ENCODE measurements at regions not wholly inside any gene's neighbourhood (a gene's known extent, or its start where the extent isn't known, plus 50 kb on each side); places are given as distances from the start of the nearest gene placed in this dataset.
"Not testable (repeated sequence)": the region's sequence is repeated elsewhere in the genome, so short reads cannot be mapped to it uniquely, and the experiment has no call there.

GRCh38 chr3:96671861-96672595 lies 142.4 kb upstream of the EPHA6 start:
- not testable (repeated sequence) for H3K27ac Mint-ChIP-seq, H3K27me3 Mint-ChIP-seq, H3K4me1 Mint-ChIP-seq, H3K36me3 Mint-ChIP-seq, H3K4me3 Mint-ChIP-seq, H3K9me3 Mint-ChIP-seq

GRCh38 chr3:96677156-96677555 lies 137.2 kb upstream of the EPHA6 start:
- H3K4me3 Mint-ChIP-seq = no peak overlapping the region
- no peaks in the 10 kb centered on the region for H3K27me3 Mint-ChIP-seq

GRCh38 chr3:96678325-96678724 lies 136.1 kb upstream of the EPHA6 start:
- Mint-ChIP-seq H3K4me3 (no peak overlapping the region), H3K9me3 (peaks cover 4 to 15% (median 14%) of the 10 kb centered on the region in 3 donors), H3K4me1 (no peaks in the 10 kb centered on the region), H3K27me3 (no peaks in the 10 kb centered on the region), H3K27ac (no peak overlapping the region), H3K36me3 (no peaks in the 10 kb centered on the region)

More at GRCh38 chr3:96677156-96677555, 137.2 kb upstream of the EPHA6 start:
- Mint-ChIP-seq H3K4me1 (no peaks in the 10 kb centered on the region), H3K36me3 (no peaks in the 10 kb centered on the region), H3K9me3 (peaks cover 4 to 14% (median 11%) of the 10 kb centered on the region in 3 donors), H3K27ac (no peak overlapping the region)

DNA sequence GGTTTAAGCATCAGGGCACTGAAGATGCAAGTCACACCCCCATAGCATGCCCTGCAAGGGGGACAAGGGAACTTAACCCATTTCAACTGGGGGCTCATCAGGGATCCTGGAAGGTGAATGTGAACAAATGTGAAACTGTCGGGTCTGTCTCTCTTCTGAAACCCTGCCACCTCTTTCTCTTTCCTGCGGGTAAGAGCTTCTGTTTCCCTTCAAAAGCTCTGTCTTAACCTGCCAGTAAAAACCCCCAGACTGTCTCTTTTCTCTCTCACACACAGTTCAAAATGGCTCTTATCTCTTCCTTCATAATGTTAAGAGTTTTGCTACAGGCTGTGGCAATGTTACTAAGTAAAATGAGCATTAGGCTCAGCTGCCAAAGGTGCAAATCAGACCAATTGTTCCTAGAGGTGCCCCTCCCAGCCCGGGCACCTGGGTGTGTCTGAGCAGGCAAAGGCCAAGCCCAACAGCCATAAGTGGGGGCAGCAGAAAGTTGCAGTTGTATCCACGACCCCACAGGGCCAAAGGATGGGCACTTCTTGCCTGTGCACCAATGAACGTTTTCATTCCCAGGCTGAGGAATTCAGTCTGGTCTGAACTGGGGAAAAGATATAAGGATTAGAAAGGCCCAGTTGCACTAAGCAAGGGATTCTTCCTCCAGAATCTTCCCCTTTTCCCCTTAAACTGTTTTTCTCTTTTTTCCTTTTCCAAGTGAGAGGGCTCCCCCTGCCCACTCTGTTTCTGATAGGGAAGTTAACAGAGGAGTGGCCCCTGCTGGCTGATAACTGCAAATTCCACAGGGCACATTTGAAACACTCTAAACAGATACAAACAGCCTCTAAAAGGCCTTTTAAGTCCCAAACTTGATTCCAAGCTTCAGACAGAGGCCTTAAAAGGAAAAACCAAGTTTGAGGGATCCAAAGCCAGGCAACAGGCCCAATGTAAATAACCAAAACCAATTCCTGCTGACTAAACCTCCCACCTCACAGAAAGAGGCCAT lies 113.8 kb upstream of the EPHA6 start:
- no peak overlapping the region for H3K4me3 Mint-ChIP-seq
- H3K27ac Mint-ChIP-seq = no peak overlapping the region
- no peaks in the 10 kb centered on the region for H3K27me3 Mint-ChIP-seq
- no peaks in the 10 kb centered on the region for H3K4me1 Mint-ChIP-seq
- no peaks in the 10 kb centered on the region for H3K36me3 Mint-ChIP-seq
- peaks cover 1 to 3% (median 2%) of the 10 kb centered on the region in 3 donors for H3K9me3 Mint-ChIP-seq

DNA sequence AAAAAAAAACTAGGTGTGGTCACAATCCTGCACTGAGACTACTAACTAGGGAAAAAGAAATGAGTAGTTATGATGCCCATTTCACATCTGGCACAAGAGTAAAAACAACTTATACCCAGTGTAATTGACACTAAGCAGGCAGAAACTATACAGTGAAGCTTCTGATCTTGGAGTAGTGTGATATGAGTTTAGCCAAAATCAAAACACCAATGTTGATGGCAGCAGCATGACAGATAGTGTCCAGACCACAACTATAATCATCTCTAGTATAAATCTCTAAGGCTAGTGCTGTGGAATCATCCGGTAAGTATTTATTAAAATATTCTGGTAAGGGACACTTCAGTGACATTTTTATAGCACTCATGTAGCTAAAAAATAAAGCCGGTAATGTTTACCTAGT lies 108.5 kb upstream of the EPHA6 start:
- Mint-ChIP-seq H3K27me3 (no peaks in the 10 kb centered on the region), H3K9me3 (peaks cover 0 to 1% (median 0%) of the 10 kb centered on the region in 3 donors), H3K4me3 (no peak overlapping the region), H3K4me1 (no peaks in the 10 kb centered on the region), H3K27ac (no peak overlapping the region), H3K36me3 (no peaks in the 10 kb centered on the region)

DNA sequence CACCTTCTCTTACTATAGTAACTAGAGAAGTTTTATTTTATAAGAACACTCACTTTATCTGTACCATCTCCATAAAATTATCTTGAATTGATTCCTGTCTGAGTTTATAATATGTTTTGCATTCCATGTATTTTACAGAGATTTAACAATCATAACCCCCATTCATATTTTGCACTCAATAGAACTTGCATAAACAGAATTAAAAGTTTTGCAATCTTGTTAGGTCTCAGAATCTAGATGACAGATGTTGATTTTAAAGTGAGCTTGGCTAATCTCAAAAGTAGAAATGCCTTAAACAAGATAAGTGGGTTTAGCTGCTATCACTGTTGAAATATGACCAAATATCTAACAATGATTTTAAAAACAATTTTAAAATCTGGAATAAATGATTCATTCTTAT lies 107.9 kb upstream of the EPHA6 start:
- no peaks in the 10 kb centered on the region for H3K4me1 Mint-ChIP-seq
- H3K9me3 Mint-ChIP-seq = peaks cover 0 to 1% (median 0%) of the 10 kb centered on the region in 3 donors
- no peak overlapping the region for H3K27ac Mint-ChIP-seq
- H3K4me3 Mint-ChIP-seq = no peak overlapping the region
- H3K27me3 Mint-ChIP-seq = no peaks in the 10 kb centered on the region
- H3K36me3 Mint-ChIP-seq = no peaks in the 10 kb centered on the region

DNA sequence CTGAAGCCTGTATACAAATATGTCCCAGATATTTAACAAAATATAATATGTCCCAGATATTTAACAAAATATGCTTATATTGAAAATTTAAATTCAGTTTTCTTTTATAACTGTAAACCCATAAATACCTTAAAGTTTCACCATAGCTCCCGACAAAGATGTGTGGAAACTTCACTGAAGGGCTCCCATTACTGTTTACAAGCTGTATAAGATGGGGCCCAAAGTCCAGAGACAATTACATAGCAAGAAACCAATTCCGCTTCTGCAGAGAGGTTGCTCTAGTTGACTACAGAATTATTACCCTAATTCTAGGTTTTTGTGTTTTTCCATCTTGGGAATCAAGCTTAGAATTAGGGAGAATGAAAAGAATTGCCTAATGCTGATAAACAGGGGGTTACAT lies 102.6 kb upstream of the EPHA6 start:
- no peaks in the 10 kb centered on the region for H3K36me3 Mint-ChIP-seq
- H3K27me3 Mint-ChIP-seq = no peaks in the 10 kb centered on the region
- no peaks in the 10 kb centered on the region for H3K9me3 Mint-ChIP-seq
- H3K4me3 Mint-ChIP-seq = no peak overlapping the region
- H3K4me1 Mint-ChIP-seq = peaks cover 0 to 1% (median 0%) of the 10 kb centered on the region in 3 donors
- no peak overlapping the region for H3K27ac Mint-ChIP-seq

DNA sequence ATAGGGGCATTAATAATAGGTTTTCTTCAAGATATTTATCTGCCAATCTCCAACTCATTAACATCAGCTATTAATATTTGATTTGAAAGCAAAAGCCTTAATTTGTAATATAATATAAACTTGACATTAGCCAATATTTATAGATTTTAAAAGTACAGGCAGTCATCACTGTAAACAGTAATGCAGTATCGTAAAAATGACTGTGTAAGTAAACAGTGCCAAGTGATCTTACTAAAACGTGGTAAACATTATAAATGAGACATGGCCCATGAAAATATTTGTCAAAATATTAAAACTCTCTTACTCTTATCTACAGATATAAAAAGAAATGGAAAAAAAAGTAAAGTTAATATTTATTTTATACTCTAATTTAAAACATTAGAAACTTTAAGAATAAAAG lies 101.6 kb upstream of the EPHA6 start:
- H3K27me3 Mint-ChIP-seq = no peaks in the 10 kb centered on the region
- H3K4me1 Mint-ChIP-seq = peaks cover 0 to 1% (median 0%) of the 10 kb centered on the region in 3 donors
- H3K4me3 Mint-ChIP-seq = no peak overlapping the region
- no peak overlapping the region for H3K27ac Mint-ChIP-seq
- H3K36me3 Mint-ChIP-seq = no peaks in the 10 kb centered on the region
- no peaks in the 10 kb centered on the region for H3K9me3 Mint-ChIP-seq

GRCh38 chr3:96719921-96720320 lies 94.5 kb upstream of the EPHA6 start:
- Mint-ChIP-seq H3K27ac (no peak overlapping the region), H3K4me1 (no peaks in the 10 kb centered on the region), H3K4me3 (no peak overlapping the region), H3K27me3 (no peaks in the 10 kb centered on the region), H3K36me3 (no peaks in the 10 kb centered on the region), H3K9me3 (peaks cover 0 to 8% (median 3%) of the 10 kb centered on the region in 3 donors)

DNA sequence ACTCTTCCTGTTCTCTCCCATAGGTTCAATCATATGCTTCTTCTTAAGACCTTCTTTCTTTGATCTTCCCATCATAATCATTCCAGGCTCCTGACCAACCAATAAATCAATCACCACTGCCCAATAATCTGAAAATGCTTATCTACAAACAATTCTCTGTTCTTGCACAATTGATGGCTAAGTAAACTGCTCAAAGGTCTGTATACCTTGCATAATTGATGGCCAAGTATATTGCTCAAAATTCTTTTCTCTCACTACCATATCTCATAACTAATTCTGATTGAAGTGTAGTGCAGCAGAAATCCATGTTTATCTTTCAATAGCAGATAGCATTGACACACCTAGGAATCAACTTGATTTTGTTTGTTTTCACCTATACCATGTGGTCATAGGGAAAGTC lies 83.4 kb upstream of the EPHA6 start:
- no peak overlapping the region for H3K4me3 Mint-ChIP-seq
- H3K36me3 Mint-ChIP-seq = no peaks in the 10 kb centered on the region
- H3K9me3 Mint-ChIP-seq = peaks cover 0 to 7% (median 5%) of the 10 kb centered on the region in 3 donors
- H3K4me1 Mint-ChIP-seq = no peaks in the 10 kb centered on the region
- no peak overlapping the region for H3K27ac Mint-ChIP-seq
- no peaks in the 10 kb centered on the region for H3K27me3 Mint-ChIP-seq

DNA sequence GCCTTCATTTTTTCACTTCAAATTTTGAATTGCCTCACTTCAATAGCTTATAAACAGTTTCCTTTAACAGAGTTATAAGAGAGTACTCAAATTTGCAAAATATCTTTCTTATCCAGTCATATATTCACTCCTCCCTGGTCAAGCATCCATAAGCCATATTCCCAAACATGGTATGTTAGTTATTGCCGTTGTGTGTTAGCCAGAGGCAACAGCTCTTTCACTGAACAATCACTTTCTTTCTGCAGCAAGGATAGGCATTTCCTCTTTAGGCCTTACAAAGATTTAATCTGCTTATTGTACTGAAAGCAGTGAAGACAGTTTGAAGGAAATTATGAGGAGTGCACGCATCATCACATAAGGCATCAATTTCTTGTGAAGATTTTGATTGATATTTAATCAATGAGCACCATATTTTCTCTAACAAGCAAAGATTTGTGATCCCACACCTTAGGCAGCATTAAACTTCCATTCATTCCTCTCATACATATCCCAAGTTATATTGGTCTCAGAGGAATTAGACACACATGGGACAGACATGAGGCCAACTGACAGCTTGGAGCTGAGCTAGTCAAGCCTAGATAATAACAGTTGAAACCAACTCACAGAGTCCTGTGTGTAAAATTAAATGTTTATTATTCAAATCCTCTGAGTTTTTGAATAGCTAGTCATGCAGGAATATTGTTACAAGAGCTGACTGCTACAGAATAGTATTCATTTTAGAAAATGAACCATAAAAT lies 80.0 kb upstream of the EPHA6 start:
- no peaks in the 10 kb centered on the region for H3K36me3 Mint-ChIP-seq
- no peaks in the 10 kb centered on the region for H3K4me1 Mint-ChIP-seq
- no peak overlapping the region for H3K4me3 Mint-ChIP-seq
- H3K27ac Mint-ChIP-seq = no peak overlapping the region
- H3K27me3 Mint-ChIP-seq = no peaks in the 10 kb centered on the region
- peaks cover 3 to 7% (median 5%) of the 10 kb centered on the region in 3 donors for H3K9me3 Mint-ChIP-seq

- Mint-ChIP-seq H3K27me3 (no peaks in the 10 kb centered on the region), H3K4me1 (no peaks in the 10 kb centered on the region), H3K27ac (no peak overlapping the region), H3K4me3 (no peak overlapping the region), H3K9me3 (peaks cover 0 to 1% (median under 1%) of the 10 kb centered on the region in 3 donors), H3K36me3 (no peaks in the 10 kb centered on the region)
These were observed 66.3 kb upstream of the EPHA6 start for GRCh38 chr3:96748139-96748538.

GRCh38 chr3:96750094-96750767 lies 64.2 kb upstream of the EPHA6 start:
- H3K4me3 Mint-ChIP-seq = no peak overlapping the region
- H3K36me3 Mint-ChIP-seq = no peaks in the 10 kb centered on the region
- peaks cover 0 to 3% (median 0%) of the 10 kb centered on the region in 3 donors for H3K9me3 Mint-ChIP-seq
- no peak overlapping the region for H3K27ac Mint-ChIP-seq
- no peaks in the 10 kb centered on the region for H3K4me1 Mint-ChIP-seq
- no peaks in the 10 kb centered on the region for H3K27me3 Mint-ChIP-seq

DNA sequence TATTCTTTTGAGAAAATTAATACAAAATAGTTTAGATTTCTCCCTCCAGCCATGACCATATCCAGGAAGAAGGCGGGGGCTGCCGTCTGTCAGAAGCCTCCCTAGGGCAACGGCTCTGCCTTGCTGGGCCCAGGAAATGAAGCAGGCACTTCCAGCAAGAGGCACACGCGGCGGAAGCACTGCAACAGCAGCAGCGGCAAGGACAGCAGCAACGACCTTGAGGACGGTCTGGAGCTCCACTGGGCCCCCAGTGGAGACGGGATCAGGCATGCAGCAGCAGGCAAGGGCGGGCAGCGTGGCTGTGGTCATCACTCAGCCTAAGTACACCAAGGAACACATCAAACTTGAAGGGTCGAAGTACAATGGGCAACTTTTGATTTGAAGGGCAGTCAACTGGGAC lies 61.3 kb upstream of the EPHA6 start:
- Mint-ChIP-seq H3K27me3 (no peaks in the 10 kb centered on the region), H3K9me3 (peaks cover 0 to 14% (median 0%) of the 10 kb centered on the region in 3 donors), H3K4me3 (peak overlapping the region in 1 of 4 donors; percentile 52), H3K36me3 (no peaks in the 10 kb centered on the region), H3K4me1 (no peaks in the 10 kb centered on the region), H3K27ac (no peak overlapping the region)
